Lung (tissue), 11 donors: ENCODE measurements at regions not wholly inside any gene's neighbourhood (a gene's known extent, or its start where the extent isn't known, plus 50 kb on each side); places are given as distances from the start of the nearest gene placed in this dataset.

Source experiments
- ATAC-seq: fragments of 200-7000 bp; cut with Tn5 transposase; one replicate; pipeline ENCODE4 v1.9.1; 2020; ENCODE audit warnings: moderate number of reproducible peaks; ENCODE audit not compliant: insufficient read depth, low FRiP score
- DNase-seq, 3 donors: peaks; one replicate each; pipeline ENCODE4 v3.0.0-alpha.2; 2013 to 2017
- H3K27ac ChIP-seq, 2 donors: one replicate each; pipeline ENCODE4 v1.5.1; 2013; ENCODE audit warnings: mild to moderate bottlenecking in 2 of 2, moderate library complexity in 2 of 2, control low read depth in 1 of 2, inconsistent platforms in 1 of 2, low read depth in 1 of 2, low read length in 1 of 2
- H3K27me3 ChIP-seq, 3 donors: one replicate each; pipeline ENCODE4 v1.5.1; 2013; ENCODE audit warnings: low read length in 2 of 3; ENCODE audit not compliant: control insufficient read depth in 3 of 3, insufficient read depth in 3 of 3
- H3K36me3 ChIP-seq, 4 donors: one replicate each; pipeline ENCODE4 v1.5.1; 2013; ENCODE audit warnings: low read length in 4 of 4, mild to moderate bottlenecking in 1 of 4, moderate library complexity in 1 of 4; ENCODE audit not compliant: control insufficient read depth in 4 of 4, insufficient read depth in 4 of 4
- H3K4me1 ChIP-seq, 5 donors: one replicate each; pipeline ENCODE4 v1.5.1; 2013; ENCODE audit warnings: low read length in 5 of 5, mild to moderate bottlenecking in 2 of 5, moderate library complexity in 1 of 5; ENCODE audit not compliant: control insufficient read depth in 5 of 5, insufficient read depth in 5 of 5
- H3K4me3 ChIP-seq: one replicate; pipeline ENCODE4 v1.5.1; 2013; ENCODE audit warnings: mild to moderate bottlenecking, control low read depth, moderate library complexity
- H3K9ac ChIP-seq, 2 donors: one replicate each; pipeline ENCODE4 v1.5.1; 2013; ENCODE audit warnings: low read length in 2 of 2, control low read depth in 1 of 2; ENCODE audit not compliant: insufficient read depth in 1 of 2
- H3K9me3 ChIP-seq, 4 donors: one replicate each; pipeline ENCODE4 v1.5.1; 2013; ENCODE audit warnings: low read length in 3 of 4, mild to moderate bottlenecking in 1 of 4, moderate library complexity in 1 of 4; ENCODE audit not compliant: control insufficient read depth in 4 of 4, insufficient read depth in 3 of 4
- WGBS, 2 donors: extraction: QIAGEN DNeasy Blood & Tissue Kit; methylation state at CpG; one replicate each; pipeline ENCODE4 v1.1.7; 2013; 5-methylcytosine and 5-hydroxymethylcytosine counted together
- TF ChIP-seq, protein P1 (sequence below): IDR thresholded peaks from 2 replicates; pipeline ENCODE4 v1.5.1; 2012; ENCODE audit warnings: mild to moderate bottlenecking; ENCODE audit errors: control extremely low read depth, extremely low read depth
- donor health status: control.
- donor health status: control.
- donor health status: Bipolar disorder and iron deficiency.
- donor health status: healthy.
- donor health status: DM: yes; HTN: yes; CAD: no.

DNA sequence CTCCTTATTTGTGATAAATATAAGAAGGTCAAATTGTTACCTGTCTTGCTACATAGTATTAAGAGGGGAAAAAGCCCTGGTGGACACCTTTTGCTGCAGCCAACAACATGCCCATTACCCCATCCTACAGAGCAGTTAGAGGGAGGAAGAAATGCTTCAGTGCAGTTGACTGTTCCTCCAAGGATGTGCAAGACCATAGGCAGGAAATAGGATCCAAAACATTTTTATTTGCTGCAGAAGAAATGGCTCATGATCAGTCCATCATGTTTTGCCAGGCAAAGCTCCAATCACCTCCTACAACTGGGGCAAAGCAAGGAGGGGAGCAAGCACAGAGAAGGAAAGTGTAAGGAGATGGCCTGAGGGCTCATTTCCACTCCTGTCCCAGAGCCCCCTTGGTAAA is 399.1 kb upstream of the PIK3R1 start:
- Histone ChIP-seq H3K9me3 (no peaks in the 10 kb centered on the region), H3K27ac (peak overlapping the region in 1 of 2 donors; percentile 15), H3K36me3 (no peaks in the 10 kb centered on the region), H3K27me3 (no peaks in the 10 kb centered on the region), H3K9ac (no peak overlapping the region), H3K4me3 (no peak overlapping the region), H3K4me1 (peaks cover 0 to 5% (median 0%) of the 10 kb centered on the region in 5 donors)
- ATAC-seq (no peak), DNase-seq (no peak)
- TF ChIP-seq, protein P1, sequence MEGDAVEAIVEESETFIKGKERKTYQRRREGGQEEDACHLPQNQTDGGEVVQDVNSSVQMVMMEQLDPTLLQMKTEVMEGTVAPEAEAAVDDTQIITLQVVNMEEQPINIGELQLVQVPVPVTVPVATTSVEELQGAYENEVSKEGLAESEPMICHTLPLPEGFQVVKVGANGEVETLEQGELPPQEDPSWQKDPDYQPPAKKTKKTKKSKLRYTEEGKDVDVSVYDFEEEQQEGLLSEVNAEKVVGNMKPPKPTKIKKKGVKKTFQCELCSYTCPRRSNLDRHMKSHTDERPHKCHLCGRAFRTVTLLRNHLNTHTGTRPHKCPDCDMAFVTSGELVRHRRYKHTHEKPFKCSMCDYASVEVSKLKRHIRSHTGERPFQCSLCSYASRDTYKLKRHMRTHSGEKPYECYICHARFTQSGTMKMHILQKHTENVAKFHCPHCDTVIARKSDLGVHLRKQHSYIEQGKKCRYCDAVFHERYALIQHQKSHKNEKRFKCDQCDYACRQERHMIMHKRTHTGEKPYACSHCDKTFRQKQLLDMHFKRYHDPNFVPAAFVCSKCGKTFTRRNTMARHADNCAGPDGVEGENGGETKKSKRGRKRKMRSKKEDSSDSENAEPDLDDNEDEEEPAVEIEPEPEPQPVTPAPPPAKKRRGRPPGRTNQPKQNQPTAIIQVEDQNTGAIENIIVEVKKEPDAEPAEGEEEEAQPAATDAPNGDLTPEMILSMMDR = no peak

- TF ChIP-seq, protein P1 = no peak
- no peak for DNase-seq
- H3K4me3 ChIP-seq = no peak overlapping the region
- no peaks in the 10 kb centered on the region for H3K9me3 ChIP-seq
- WGBS, 2 donors = 76 to 86% methylated on average over 10 of the region's 10 CpGs
- ATAC-seq = peak; percentile 19
- no peak overlapping the region for H3K9ac ChIP-seq
- H3K27ac ChIP-seq = peak overlapping the region in 1 of 2 donors; percentile 76
- H3K27me3 ChIP-seq = no peaks in the 10 kb centered on the region
- no peaks in the 10 kb centered on the region for H3K36me3 ChIP-seq
- H3K4me1 ChIP-seq = peaks cover 0 to 5% (median 0%) of the 10 kb centered on the region in 5 donors
Measured at GRCh38 chr5:67815455-67816391, 399.8 kb upstream of the PIK3R1 start.

GRCh38 chr5:67814569-67815311 is 400.8 kb upstream of the PIK3R1 start:
- Histone ChIP-seq H3K9me3 (no peaks in the 10 kb centered on the region), H3K27ac (peak overlapping the region in 1 of 2 donors; percentile 76), H3K4me1 (peaks cover 0 to 5% (median 0%) of the 10 kb centered on the region in 5 donors), H3K9ac (no peak overlapping the region), H3K27me3 (no peaks in the 10 kb centered on the region), H3K4me3 (no peak overlapping the region), H3K36me3 (no peaks in the 10 kb centered on the region)
- ATAC-seq (no peak), DNase-seq (no peak)
- TF ChIP-seq, protein P1 = no peak
- WGBS, 2 donors = 45 to 52% methylated on average over 3 of the region's 3 CpGs
